Liver (tissue), 8 donors: ENCODE measurements at regions not wholly inside any gene's neighbourhood (a gene's known extent, or its start where the extent isn't known, plus 50 kb on each side); places are given as distances from the start of the nearest gene placed in this dataset.

Experiments
- DNase-seq: peaks from one replicate; pipeline ENCODE4 v3.0.0-alpha.2; 2017; ENCODE audit warnings: low spot score
- H3K27ac ChIP-seq, 2 donors: one replicate each; pipeline ENCODE4 v1.7.0; 2013; ENCODE audit warnings: inconsistent platforms in 2 of 2, low read length in 2 of 2, control low read depth in 1 of 2, low read depth in 1 of 2, mild to moderate bottlenecking in 1 of 2
- H3K27me3 ChIP-seq, 4 donors: one replicate each; pipeline versions ENCODE4 v1.6.1 to v1.7.0; 2013; ENCODE audit warnings: low read length in 3 of 4, inconsistent platforms in 1 of 4, mild to moderate bottlenecking in 1 of 4, moderate library complexity in 1 of 4; ENCODE audit not compliant: control insufficient read depth in 4 of 4, insufficient read depth in 4 of 4
- H3K36me3 ChIP-seq, 4 donors: one replicate each; pipeline versions ENCODE4 v1.6.1 to v1.7.0; 2013; ENCODE audit warnings: low read length in 3 of 4, mild to moderate bottlenecking in 3 of 4, low read depth in 1 of 4, moderate library complexity in 1 of 4; ENCODE audit not compliant: control insufficient read depth in 4 of 4, insufficient read depth in 3 of 4
- H3K4me1 ChIP-seq, 4 donors: one replicate each; pipeline versions ENCODE4 v1.6.1 to v1.7.0; 2013; ENCODE audit warnings: low read length in 3 of 4, mild to moderate bottlenecking in 3 of 4, moderate library complexity in 1 of 4; ENCODE audit not compliant: control insufficient read depth in 4 of 4, insufficient read depth in 4 of 4
- H3K4me3 ChIP-seq, 3 donors: one replicate each; pipeline versions ENCODE4 v1.6.1 to v1.7.0; 2013; ENCODE audit warnings: low read length in 3 of 3, control low read depth in 1 of 3, low read depth in 1 of 3, mild to moderate bottlenecking in 1 of 3
- H3K9ac ChIP-seq, 2 donors: one replicate each; pipeline ENCODE4 v1.7.0; 2013; ENCODE audit warnings: low read length in 2 of 2, mild to moderate bottlenecking in 2 of 2, moderate library complexity in 2 of 2, control low read depth in 1 of 2, low read depth in 1 of 2
- H3K9me3 ChIP-seq, 4 donors: one replicate each; pipeline versions ENCODE4 v1.6.1 to v1.7.0; 2013; ENCODE audit warnings: low read length in 3 of 4; ENCODE audit not compliant: control insufficient read depth in 4 of 4
- FOXA1 ChIP-seq: IDR thresholded peaks from 2 replicates; pipeline ENCODE4 v1.6.1; 2016; ENCODE audit warnings: antibody characterized with exemption
- GABPA ChIP-seq, 2 donors: IDR thresholded peaks in 1 of 2; conservative IDR thresholded peaks in 1 of 2; 2 replicates each; pipeline ENCODE4 v1.6.1; 2016; ENCODE audit warnings: antibody characterized with exemption in 2 of 2, mild to moderate bottlenecking in 1 of 2, moderate library complexity in 1 of 2
- HNF4A ChIP-seq, 2 donors: conservative IDR thresholded peaks; 2 replicates each; pipeline ENCODE4 v1.6.1; 2016; ENCODE audit warnings: antibody characterized with exemption in 2 of 2, mild to moderate bottlenecking in 2 of 2
- JUND ChIP-seq, 2 donors: IDR thresholded peaks; 2 replicates each; pipeline ENCODE4 v1.6.1; 2016; ENCODE audit warnings: antibody characterized with exemption in 2 of 2
- NR2F2 ChIP-seq: IDR thresholded peaks from 2 replicates; pipeline ENCODE4 v1.6.1; 2016; ENCODE audit warnings: antibody characterized with exemption
- RXRA ChIP-seq, 2 donors: IDR thresholded peaks; 2 replicates each; pipeline ENCODE4 v1.6.1; 2017 to 2018; ENCODE audit warnings: antibody characterized with exemption in 2 of 2, mild to moderate bottlenecking in 1 of 2
- SP1 ChIP-seq: IDR thresholded peaks from 2 replicates; pipeline ENCODE4 v1.6.1; 2018; ENCODE audit warnings: antibody characterized with exemption, mild to moderate bottlenecking
- TAF1 ChIP-seq: conservative IDR thresholded peaks from 2 replicates; pipeline ENCODE4 v1.6.1; 2016; ENCODE audit warnings: antibody characterized with exemption, mild to moderate bottlenecking
- YY1 ChIP-seq: IDR thresholded peaks from 2 replicates; pipeline ENCODE4 v1.6.1; 2016; ENCODE audit warnings: antibody characterized with exemption, mild to moderate bottlenecking
- WGBS: extraction: QIAGEN DNeasy Blood & Tissue Kit; methylation state at CpG from one replicate; pipeline ENCODE4 v1.1.7; 2013; 5-methylcytosine and 5-hydroxymethylcytosine counted together
- TF ChIP-seq, protein P1 (sequence below): IDR thresholded peaks from 2 replicates; pipeline ENCODE4 v1.6.1; 2016; ENCODE audit warnings: antibody characterized with exemption
- TF ChIP-seq, protein P2 (sequence below): fragments of 150-350 bp; IDR thresholded peaks from 2 replicates; pipeline ENCODE4 v1.5.1; 2017; ENCODE audit warnings: improper control_type of control experiment, low read depth, low read length; ENCODE audit not compliant: missing input control
- TF ChIP-seq, protein P3 (sequence below): IDR thresholded peaks from 2 replicates; pipeline ENCODE4 v1.6.1; 2016; ENCODE audit warnings: antibody characterized with exemption
- TF ChIP-seq, protein P4 (sequence below): IDR thresholded peaks from 2 replicates; pipeline ENCODE4 v1.6.1; 2016; ENCODE audit warnings: antibody characterized with exemption, mild to moderate bottlenecking
- donor health status: healthy.
- donor health status: healthy.
- donor health status: healthy.
- donor health status: healthy.
- donor health status: healthy.

DNA sequence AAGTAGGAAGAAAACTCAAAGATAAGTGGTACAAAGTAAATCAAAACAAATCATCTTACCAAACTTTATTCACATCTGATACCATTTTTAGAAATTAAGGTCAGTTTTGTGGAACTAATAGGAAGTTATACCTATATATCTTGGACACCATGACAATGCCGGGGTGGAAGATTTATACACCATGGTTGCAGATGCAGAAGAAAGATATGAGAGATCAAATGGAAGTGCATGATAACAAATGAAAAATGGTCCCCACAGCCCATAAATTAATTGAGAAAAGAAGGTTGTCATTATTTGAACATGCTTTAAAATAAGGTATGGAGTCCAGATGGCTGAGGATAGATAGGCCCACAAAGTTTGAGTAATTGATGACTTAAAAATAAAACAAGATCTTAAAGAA is 276.8 kb downstream of the TSHZ3 start:
- 77% methylated on average over 1 of the region's 1 CpG for WGBS
- Histone ChIP-seq H3K27me3 (peaks cover 0 to 15% (median 3%) of the 10 kb centered on the region in 4 donors), H3K36me3 (no peaks in the 10 kb centered on the region), H3K4me3 (no peak overlapping the region), H3K9ac (no peak overlapping the region), H3K4me1 (no peaks in the 10 kb centered on the region), H3K9me3 (peaks cover 0 to 2% (median 0%) of the 10 kb centered on the region in 4 donors), H3K27ac (no peak overlapping the region)
- no peak for DNase-seq
- no peak for TF ChIP-seq RXRA (IDR thresholded peaks at IDR 0.05)
- TF ChIP-seq, protein P1, sequence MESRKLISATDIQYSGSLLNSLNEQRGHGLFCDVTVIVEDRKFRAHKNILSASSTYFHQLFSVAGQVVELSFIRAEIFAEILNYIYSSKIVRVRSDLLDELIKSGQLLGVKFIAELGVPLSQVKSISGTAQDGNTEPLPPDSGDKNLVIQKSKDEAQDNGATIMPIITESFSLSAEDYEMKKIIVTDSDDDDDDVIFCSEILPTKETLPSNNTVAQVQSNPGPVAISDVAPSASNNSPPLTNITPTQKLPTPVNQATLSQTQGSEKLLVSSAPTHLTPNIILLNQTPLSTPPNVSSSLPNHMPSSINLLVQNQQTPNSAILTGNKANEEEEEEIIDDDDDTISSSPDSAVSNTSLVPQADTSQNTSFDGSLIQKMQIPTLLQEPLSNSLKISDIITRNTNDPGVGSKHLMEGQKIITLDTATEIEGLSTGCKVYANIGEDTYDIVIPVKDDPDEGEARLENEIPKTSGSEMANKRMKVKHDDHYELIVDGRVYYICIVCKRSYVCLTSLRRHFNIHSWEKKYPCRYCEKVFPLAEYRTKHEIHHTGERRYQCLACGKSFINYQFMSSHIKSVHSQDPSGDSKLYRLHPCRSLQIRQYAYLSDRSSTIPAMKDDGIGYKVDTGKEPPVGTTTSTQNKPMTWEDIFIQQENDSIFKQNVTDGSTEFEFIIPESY = no peak
- TF ChIP-seq, protein P2, sequence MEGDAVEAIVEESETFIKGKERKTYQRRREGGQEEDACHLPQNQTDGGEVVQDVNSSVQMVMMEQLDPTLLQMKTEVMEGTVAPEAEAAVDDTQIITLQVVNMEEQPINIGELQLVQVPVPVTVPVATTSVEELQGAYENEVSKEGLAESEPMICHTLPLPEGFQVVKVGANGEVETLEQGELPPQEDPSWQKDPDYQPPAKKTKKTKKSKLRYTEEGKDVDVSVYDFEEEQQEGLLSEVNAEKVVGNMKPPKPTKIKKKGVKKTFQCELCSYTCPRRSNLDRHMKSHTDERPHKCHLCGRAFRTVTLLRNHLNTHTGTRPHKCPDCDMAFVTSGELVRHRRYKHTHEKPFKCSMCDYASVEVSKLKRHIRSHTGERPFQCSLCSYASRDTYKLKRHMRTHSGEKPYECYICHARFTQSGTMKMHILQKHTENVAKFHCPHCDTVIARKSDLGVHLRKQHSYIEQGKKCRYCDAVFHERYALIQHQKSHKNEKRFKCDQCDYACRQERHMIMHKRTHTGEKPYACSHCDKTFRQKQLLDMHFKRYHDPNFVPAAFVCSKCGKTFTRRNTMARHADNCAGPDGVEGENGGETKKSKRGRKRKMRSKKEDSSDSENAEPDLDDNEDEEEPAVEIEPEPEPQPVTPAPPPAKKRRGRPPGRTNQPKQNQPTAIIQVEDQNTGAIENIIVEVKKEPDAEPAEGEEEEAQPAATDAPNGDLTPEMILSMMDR = no peak

DNA sequence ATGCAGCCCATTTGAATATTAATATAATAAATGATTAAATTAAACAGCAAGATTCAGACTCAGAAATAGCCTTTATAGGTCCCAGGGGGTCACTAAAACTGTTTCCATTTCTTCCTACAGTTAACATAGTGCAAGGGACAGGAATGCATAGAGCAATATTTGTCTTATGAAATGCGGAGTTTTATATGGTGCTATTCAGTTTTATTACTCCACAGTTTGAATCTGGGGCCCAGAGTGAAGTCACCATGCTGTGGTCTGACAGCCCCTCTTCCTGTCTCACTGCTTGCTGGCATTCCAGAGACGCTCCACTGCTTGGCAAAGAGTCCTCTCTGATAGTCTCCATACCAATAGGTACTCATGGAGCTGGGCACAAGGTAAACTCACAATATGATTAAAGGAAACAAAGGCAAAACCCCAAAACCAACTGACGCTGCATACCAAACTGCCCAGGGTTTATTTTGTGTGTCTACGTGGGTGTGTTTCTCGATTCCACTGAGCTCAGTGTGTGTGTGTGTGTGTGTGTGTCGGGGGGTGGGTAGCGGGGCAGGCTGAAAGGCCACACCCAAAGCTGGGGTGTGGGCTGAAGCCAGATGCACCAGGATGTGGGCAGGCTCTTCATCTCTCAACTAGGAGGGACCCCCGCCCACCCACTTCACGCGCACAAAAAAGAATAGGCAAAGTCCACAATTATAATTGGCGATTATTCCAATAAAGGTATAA is 277.9 kb downstream of the TSHZ3 start:
- Histone ChIP-seq H3K27me3 (peaks cover 0 to 11% (median 3%) of the 10 kb centered on the region in 4 donors), H3K4me1 (no peaks in the 10 kb centered on the region), H3K36me3 (no peaks in the 10 kb centered on the region), H3K9ac (no peak overlapping the region), H3K27ac (no peak overlapping the region), H3K4me3 (no peak overlapping the region), H3K9me3 (peaks cover 0 to 2% (median 0%) of the 10 kb centered on the region in 4 donors)
- 71% methylated on average over 11 of the region's 11 CpGs for WGBS
- DNase-seq = no peak
- TF ChIP-seq FOXA1 = no peak
- no peak for TF ChIP-seq HNF4A (conservative IDR thresholded peaks at IDR 0.05)
- TF ChIP-seq NR2F2 = no peak
- no peak for TF ChIP-seq GABPA (IDR thresholded peaks at IDR 0.05 in 1 of 2, conservative IDR thresholded peaks at IDR 0.05 in 1 of 2)
- TF ChIP-seq, protein P3, sequence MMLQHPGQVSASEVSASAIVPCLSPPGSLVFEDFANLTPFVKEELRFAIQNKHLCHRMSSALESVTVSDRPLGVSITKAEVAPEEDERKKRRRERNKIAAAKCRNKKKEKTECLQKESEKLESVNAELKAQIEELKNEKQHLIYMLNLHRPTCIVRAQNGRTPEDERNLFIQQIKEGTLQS = no peak
- TF ChIP-seq YY1 = no peak
- no peak for TF ChIP-seq TAF1
- no peak for TF ChIP-seq SP1
- TF ChIP-seq RXRA (IDR thresholded peaks at IDR 0.05) = no peak

- Histone ChIP-seq H3K9me3 (peaks cover 0 to 2% (median 0%) of the 10 kb centered on the region in 4 donors), H3K4me3 (no peak overlapping the region), H3K36me3 (no peaks in the 10 kb centered on the region), H3K9ac (no peak overlapping the region), H3K27me3 (peaks cover 0 to 9% (median 3%) of the 10 kb centered on the region in 4 donors), H3K27ac (no peak overlapping the region), H3K4me1 (no peaks in the 10 kb centered on the region)
- no peak for DNase-seq
- 82% methylated on average over 15 of the region's 15 CpGs for WGBS
- TF ChIP-seq, protein P3 = no peak
- TF ChIP-seq JUND (IDR thresholded peaks at IDR 0.05) = no peak
- no peak for TF ChIP-seq TAF1
- TF ChIP-seq FOXA1 = no peak
- TF ChIP-seq RXRA (IDR thresholded peaks at IDR 0.05) = no peak
- TF ChIP-seq, protein P4, sequence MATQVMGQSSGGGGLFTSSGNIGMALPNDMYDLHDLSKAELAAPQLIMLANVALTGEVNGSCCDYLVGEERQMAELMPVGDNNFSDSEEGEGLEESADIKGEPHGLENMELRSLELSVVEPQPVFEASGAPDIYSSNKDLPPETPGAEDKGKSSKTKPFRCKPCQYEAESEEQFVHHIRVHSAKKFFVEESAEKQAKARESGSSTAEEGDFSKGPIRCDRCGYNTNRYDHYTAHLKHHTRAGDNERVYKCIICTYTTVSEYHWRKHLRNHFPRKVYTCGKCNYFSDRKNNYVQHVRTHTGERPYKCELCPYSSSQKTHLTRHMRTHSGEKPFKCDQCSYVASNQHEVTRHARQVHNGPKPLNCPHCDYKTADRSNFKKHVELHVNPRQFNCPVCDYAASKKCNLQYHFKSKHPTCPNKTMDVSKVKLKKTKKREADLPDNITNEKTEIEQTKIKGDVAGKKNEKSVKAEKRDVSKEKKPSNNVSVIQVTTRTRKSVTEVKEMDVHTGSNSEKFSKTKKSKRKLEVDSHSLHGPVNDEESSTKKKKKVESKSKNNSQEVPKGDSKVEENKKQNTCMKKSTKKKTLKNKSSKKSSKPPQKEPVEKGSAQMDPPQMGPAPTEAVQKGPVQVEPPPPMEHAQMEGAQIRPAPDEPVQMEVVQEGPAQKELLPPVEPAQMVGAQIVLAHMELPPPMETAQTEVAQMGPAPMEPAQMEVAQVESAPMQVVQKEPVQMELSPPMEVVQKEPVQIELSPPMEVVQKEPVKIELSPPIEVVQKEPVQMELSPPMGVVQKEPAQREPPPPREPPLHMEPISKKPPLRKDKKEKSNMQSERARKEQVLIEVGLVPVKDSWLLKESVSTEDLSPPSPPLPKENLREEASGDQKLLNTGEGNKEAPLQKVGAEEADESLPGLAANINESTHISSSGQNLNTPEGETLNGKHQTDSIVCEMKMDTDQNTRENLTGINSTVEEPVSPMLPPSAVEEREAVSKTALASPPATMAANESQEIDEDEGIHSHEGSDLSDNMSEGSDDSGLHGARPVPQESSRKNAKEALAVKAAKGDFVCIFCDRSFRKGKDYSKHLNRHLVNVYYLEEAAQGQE = no peak
- TF ChIP-seq SP1 = no peak
- TF ChIP-seq, protein P2 = no peak
- no peak for TF ChIP-seq GABPA (IDR thresholded peaks at IDR 0.05 in 1 of 2, conservative IDR thresholded peaks at IDR 0.05 in 1 of 2)
Observed at GRCh38 chr19:31070146-31071065, 278.8 kb downstream of the TSHZ3 start.
